ENCODE measurements at regions not wholly inside any gene's neighbourhood (a gene's known extent, or its start where the extent isn't known, plus 50 kb on each side); places are given as distances from the start of the nearest gene placed in this dataset.

- no peak for TF ChIP-seq POLR2A (IDR thresholded peaks at IDR 0.05)
- no peak for TF ChIP-seq CTCF (IDR thresholded peaks at IDR 0.05)
Observed at GRCh38 chr1:60923389-60924087, 158.8 kb upstream of the NFIA start.
